HL-60 (cell line): ENCODE measurements at regions not wholly inside any gene's neighbourhood (a gene's known extent, or its start where the extent isn't known, plus 50 kb on each side); places are given as distances from the start of the nearest gene placed in this dataset.
"Not testable (repeated sequence)": the region's sequence is repeated elsewhere in the genome, so short reads cannot be mapped to it uniquely, and the experiment has no call there.

ENCODE experiments used
- POLR2AphosphoS5 ChIP-seq: IDR thresholded peaks from 2 replicates; pipeline ENCODE4 v1.6.1; 2012; ENCODE audit warnings: low read depth
- TF ChIP-seq, protein P1 (sequence below): IDR thresholded peaks from one replicate; pipeline ENCODE4 v1.5.1; 2011; ENCODE audit warnings: low read length, control low read depth, inconsistent platforms; ENCODE audit not compliant: insufficient read depth

DNA sequence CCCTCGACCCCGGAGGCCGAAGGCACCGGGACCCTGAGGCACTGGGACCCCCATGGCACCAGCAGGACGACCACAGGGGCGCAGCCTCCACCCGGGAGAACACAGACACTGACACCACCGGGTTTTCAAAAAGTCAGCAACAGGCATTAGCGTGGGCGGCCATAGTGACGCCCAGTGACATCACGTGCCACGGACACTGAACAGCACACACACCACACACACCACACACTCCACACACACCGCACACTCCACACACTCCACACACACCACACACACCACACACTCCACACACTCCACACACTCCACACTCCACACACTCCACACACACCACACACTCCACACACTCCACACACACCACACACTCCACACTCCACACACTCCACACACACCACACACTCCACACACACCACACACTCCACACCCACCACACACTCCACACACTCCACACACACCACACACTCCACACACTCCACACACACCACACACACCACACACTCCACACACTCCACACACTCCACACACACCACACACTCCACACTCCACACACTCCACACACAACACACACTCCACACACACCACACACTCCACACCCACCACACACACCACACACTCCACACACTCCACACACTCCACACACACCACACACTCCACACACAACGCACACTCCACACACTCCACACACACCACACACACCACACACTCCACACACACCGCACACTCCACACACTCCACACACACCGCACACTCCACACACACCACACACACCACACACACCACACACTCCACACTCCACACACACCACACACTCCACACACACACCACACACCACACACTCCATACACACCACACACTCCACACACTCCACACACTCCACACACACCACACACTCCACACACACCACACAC, 3955.9 kb upstream of the TPTE start:
- TF ChIP-seq, protein P1, sequence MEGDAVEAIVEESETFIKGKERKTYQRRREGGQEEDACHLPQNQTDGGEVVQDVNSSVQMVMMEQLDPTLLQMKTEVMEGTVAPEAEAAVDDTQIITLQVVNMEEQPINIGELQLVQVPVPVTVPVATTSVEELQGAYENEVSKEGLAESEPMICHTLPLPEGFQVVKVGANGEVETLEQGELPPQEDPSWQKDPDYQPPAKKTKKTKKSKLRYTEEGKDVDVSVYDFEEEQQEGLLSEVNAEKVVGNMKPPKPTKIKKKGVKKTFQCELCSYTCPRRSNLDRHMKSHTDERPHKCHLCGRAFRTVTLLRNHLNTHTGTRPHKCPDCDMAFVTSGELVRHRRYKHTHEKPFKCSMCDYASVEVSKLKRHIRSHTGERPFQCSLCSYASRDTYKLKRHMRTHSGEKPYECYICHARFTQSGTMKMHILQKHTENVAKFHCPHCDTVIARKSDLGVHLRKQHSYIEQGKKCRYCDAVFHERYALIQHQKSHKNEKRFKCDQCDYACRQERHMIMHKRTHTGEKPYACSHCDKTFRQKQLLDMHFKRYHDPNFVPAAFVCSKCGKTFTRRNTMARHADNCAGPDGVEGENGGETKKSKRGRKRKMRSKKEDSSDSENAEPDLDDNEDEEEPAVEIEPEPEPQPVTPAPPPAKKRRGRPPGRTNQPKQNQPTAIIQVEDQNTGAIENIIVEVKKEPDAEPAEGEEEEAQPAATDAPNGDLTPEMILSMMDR = not testable (repeated sequence)
- TF ChIP-seq POLR2AphosphoS5 = not testable (repeated sequence)
